ENCODE measurements at regions not wholly inside any gene's neighbourhood (a gene's known extent, or its start where the extent isn't known, plus 50 kb on each side); places are given as distances from the start of the nearest gene placed in this dataset.

GRCh38 chr18:51813740-51814139 lies 526.3 kb upstream of the DCC start (continued):
- TF ChIP-seq CHD7 (IDR thresholded peaks at IDR 0.05; ENCODE audit: insufficient replicate concordance, low read length) (no peak), ZNF274 (IDR thresholded peaks at IDR 0.05; ENCODE audit: borderline replicate concordance, extremely low read depth, low read length) (no peak), CBX8 (IDR thresholded peaks at IDR 0.05; ENCODE audit: borderline replicate concordance, low read depth, low read length) (no peak), BRCA1 (IDR thresholded peaks at IDR 0.05; ENCODE audit: low read depth, low read length) (no peak), ASH2L (IDR thresholded peaks at IDR 0.05; ENCODE audit: low read length) (no peak), SP1 (IDR thresholded peaks at IDR 0.05; ENCODE audit: low read depth, low read length) (no peak), CHD2 (IDR thresholded peaks at IDR 0.05; ENCODE audit: low read length) (no peak), TCF12 (IDR thresholded peaks at IDR 0.05; ENCODE audit: low read depth, low read length) (no peak), CHD1 (IDR thresholded peaks at IDR 0.05; ENCODE audit: low read depth, low read length) (no peak), MAX (IDR thresholded peaks at IDR 0.05) (no peak), EGR1 (IDR thresholded peaks at IDR 0.05; ENCODE audit: borderline replicate concordance, low read depth, low read length) (no peak), NANOG (IDR thresholded peaks at IDR 0.05; ENCODE audit: insufficient read depth, low read depth, low read length, poor library complexity, severe bottlenecking) (no peak), SP2 (IDR thresholded peaks at IDR 0.05; ENCODE audit: low read length) (no peak), FOSL1 (IDR thresholded peaks at IDR 0.05; ENCODE audit: insufficient read depth, low read depth, low read length) (no peak)
